Hepatocyte (in vitro differentiated cells): ENCODE measurements at regions not wholly inside any gene's neighbourhood (a gene's known extent, or its start where the extent isn't known, plus 50 kb on each side); places are given as distances from the start of the nearest gene placed in this dataset.

Source experiments
- DNase-seq: peaks from one replicate; pipeline ENCODE4 v3.0.0-alpha.2; 2016; ENCODE audit warnings: low spot score
- H2AFZ ChIP-seq: fragments of 200-600 bp; sonication (generic); 2 replicates; pipeline ENCODE4 v1.6.0; 2016; ENCODE audit warnings: antibody characterized with exemption, mild to moderate bottlenecking
- H3K27ac ChIP-seq: fragments of 200-600 bp; sonication (generic); 2 replicates; pipeline ENCODE4 v1.5.1; 2016; ENCODE audit warnings: mild to moderate bottlenecking
- H3K27me3 ChIP-seq: fragments of 200-600 bp; sonication (generic); 2 replicates; pipeline ENCODE4 v1.6.1; 2016
- H3K36me3 ChIP-seq: fragments of 200-600 bp; sonication (generic); replicated peaks from 2 replicates; pipeline ENCODE4 v1.5.1; 2016; ENCODE audit warnings: low read depth; ENCODE audit not compliant: insufficient read depth
- H3K4me1 ChIP-seq: fragments of 200-600 bp; sonication (generic); 2 replicates; pipeline ENCODE4 v1.5.1; 2016; ENCODE audit warnings: mild to moderate bottlenecking, moderate library complexity; ENCODE audit not compliant: insufficient read depth
- H3K4me2 ChIP-seq: fragments of 200-600 bp; sonication (generic); 2 replicates; pipeline ENCODE4 v1.6.0; 2016
- H3K4me3 ChIP-seq: fragments of 200-600 bp; sonication (generic); 2 replicates; pipeline ENCODE4 v1.5.1; 2016; ENCODE audit warnings: mild to moderate bottlenecking
- H3K79me2 ChIP-seq: fragments of 200-600 bp; sonication (generic); 2 replicates; pipeline ENCODE4 v1.6.0; 2017; ENCODE audit warnings: mild to moderate bottlenecking
- H3K9me2 ChIP-seq: fragments of 200-600 bp; sonication (generic); replicated peaks from 2 replicates; pipeline ENCODE4 v1.6.0; 2017; ENCODE audit warnings: mild to moderate bottlenecking; ENCODE audit not compliant: insufficient read depth
- H3K9me3 ChIP-seq: fragments of 200-600 bp; sonication (generic); 2 replicates; pipeline ENCODE4 v1.5.1; 2016; ENCODE audit warnings: low read depth, mild to moderate bottlenecking
- H4K20me1 ChIP-seq: fragments of 200-600 bp; sonication (generic); 2 replicates; pipeline ENCODE4 v1.6.0; 2016; ENCODE audit warnings: mild to moderate bottlenecking; ENCODE audit not compliant: insufficient read depth, poor library complexity, severe bottlenecking
- CTCF ChIP-seq: fragments of 200-600 bp; sonication (generic); IDR thresholded peaks from 2 replicates; pipeline ENCODE4 v1.5.1; 2016; ENCODE audit warnings: antibody characterized with exemption, mild to moderate bottlenecking; ENCODE audit not compliant: poor library complexity
- EZH2 ChIP-seq: fragments of 200-600 bp; sonication (generic); IDR thresholded peaks from 2 replicates; pipeline ENCODE4 v1.6.1; 2016; ENCODE audit warnings: antibody characterized with exemption, mild to moderate bottlenecking, borderline replicate concordance
- EZH2phosphoT487 ChIP-seq: fragments of 200-600 bp; sonication (generic); IDR thresholded peaks from one replicate; pipeline ENCODE4 v1.6.1; 2018; ENCODE audit warnings: antibody characterized with exemption, mild to moderate bottlenecking, low read depth, moderate library complexity; ENCODE audit not compliant: unreplicated experiment, severe bottlenecking
- WGBS: methylation state at CpG from one replicate; pipeline ENCODE4 v1.1.6; 2016; ENCODE audit warnings: low lambda C conversion rate; ENCODE audit errors: missing lambda C conversion rate; 5-methylcytosine and 5-hydroxymethylcytosine counted together

- no peaks in the 10 kb centered on the region for H3K36me3 ChIP-seq
- TF ChIP-seq EZH2phosphoT487 (no peak), CTCF (no peak), EZH2 (no peak)
- H3K27me3 ChIP-seq, result no peaks in the 10 kb centered on the region
- no peak for DNase-seq
- no peak overlapping the region for H3K27ac ChIP-seq
- no peaks in the 10 kb centered on the region for H3K79me2 ChIP-seq
- 87% methylated on average over 2 of the region's 2 CpGs for WGBS
- H3K4me2 ChIP-seq, result no peak overlapping the region
- no peak overlapping the region for H3K4me3 ChIP-seq
- H3K4me1 ChIP-seq, result no peaks in the 10 kb centered on the region
- H3K9me3 ChIP-seq, result no peaks in the 10 kb centered on the region
- H2AFZ ChIP-seq, result no peak overlapping the region
- no peaks in the 10 kb centered on the region for H4K20me1 ChIP-seq
- no peaks in the 10 kb centered on the region for H3K9me2 ChIP-seq
These were observed 95.1 kb upstream of the DACH1 start for GRCh38 chr13:71962126-71962525.

GRCh38 chr13:71949441-71949840, 82.4 kb upstream of the DACH1 start:
- H4K20me1 ChIP-seq, result no peaks in the 10 kb centered on the region
- H3K79me2 ChIP-seq, result no peaks in the 10 kb centered on the region
- H3K27ac ChIP-seq, result no peak overlapping the region
- no peak overlapping the region for H2AFZ ChIP-seq
- no peak for DNase-seq
- H3K4me1 ChIP-seq, result no peaks in the 10 kb centered on the region
- no peaks in the 10 kb centered on the region for H3K9me3 ChIP-seq
- H3K4me2 ChIP-seq, result no peak overlapping the region
- H3K27me3 ChIP-seq, result no peaks in the 10 kb centered on the region
- H3K4me3 ChIP-seq, result no peak overlapping the region
- H3K9me2 ChIP-seq, result no peaks in the 10 kb centered on the region
- H3K36me3 ChIP-seq, result no peaks in the 10 kb centered on the region
- WGBS, result 78% methylated on average over 2 of the region's 2 CpGs
- TF ChIP-seq CTCF, result no peak
- TF ChIP-seq EZH2phosphoT487, result no peak
- TF ChIP-seq EZH2, result no peak

- Histone ChIP-seq H3K79me2 (no peaks in the 10 kb centered on the region), H3K4me2 (no peak overlapping the region), H3K9me3 (no peaks in the 10 kb centered on the region), H3K27ac (no peak overlapping the region), H3K27me3 (no peaks in the 10 kb centered on the region), H3K9me2 (no peaks in the 10 kb centered on the region), H3K4me1 (no peaks in the 10 kb centered on the region), H2AFZ (no peak overlapping the region), H3K4me3 (no peak overlapping the region), H4K20me1 (no peaks in the 10 kb centered on the region), H3K36me3 (no peaks in the 10 kb centered on the region)
- WGBS, result 87% methylated on average over 4 of the region's 4 CpGs
- no peak for DNase-seq
- TF ChIP-seq EZH2 (no peak), CTCF (no peak), EZH2phosphoT487 (no peak)
These were observed 72.2 kb upstream of the DACH1 start for GRCh38 chr13:71939186-71939585.

- H3K9me3 ChIP-seq, result no peaks in the 10 kb centered on the region
- no peak for DNase-seq
- no peak for TF ChIP-seq EZH2
- no peak for TF ChIP-seq EZH2phosphoT487
- TF ChIP-seq CTCF, result no peak
- no peaks in the 10 kb centered on the region for H3K9me2 ChIP-seq
- no peak overlapping the region for H3K4me3 ChIP-seq
- H3K27ac ChIP-seq, result no peak overlapping the region
- WGBS, result 92% methylated on average over 4 of the region's 4 CpGs
- no peaks in the 10 kb centered on the region for H3K27me3 ChIP-seq
- no peak overlapping the region for H2AFZ ChIP-seq
- H3K79me2 ChIP-seq, result no peaks in the 10 kb centered on the region
- H3K36me3 ChIP-seq, result no peaks in the 10 kb centered on the region
- no peaks in the 10 kb centered on the region for H3K4me1 ChIP-seq
- H4K20me1 ChIP-seq, result no peaks in the 10 kb centered on the region
- H3K4me2 ChIP-seq, result no peak overlapping the region
These were observed 68.3 kb upstream of the DACH1 start for GRCh38 chr13:71935166-71935840.
